Lung (tissue), 11 donors: ENCODE measurements at regions not wholly inside any gene's neighbourhood (a gene's known extent, or its start where the extent isn't known, plus 50 kb on each side); places are given as distances from the start of the nearest gene placed in this dataset.
"Not testable (repeated sequence)": the region's sequence is repeated elsewhere in the genome, so short reads cannot be mapped to it uniquely, and the experiment has no call there.

ENCODE experiments used
- ATAC-seq: fragments of 200-7000 bp; cut with Tn5 transposase; one replicate; pipeline ENCODE4 v1.9.1; 2020; ENCODE audit warnings: moderate number of reproducible peaks; ENCODE audit not compliant: insufficient read depth, low FRiP score
- DNase-seq, 3 donors: peaks; one replicate each; pipeline ENCODE4 v3.0.0-alpha.2; 2013 to 2017
- H3K27ac ChIP-seq, 2 donors: one replicate each; pipeline ENCODE4 v1.5.1; 2013; ENCODE audit warnings: mild to moderate bottlenecking in 2 of 2, moderate library complexity in 2 of 2, control low read depth in 1 of 2, inconsistent platforms in 1 of 2, low read depth in 1 of 2, low read length in 1 of 2
- H3K27me3 ChIP-seq, 3 donors: one replicate each; pipeline ENCODE4 v1.5.1; 2013; ENCODE audit warnings: low read length in 2 of 3; ENCODE audit not compliant: control insufficient read depth in 3 of 3, insufficient read depth in 3 of 3
- H3K36me3 ChIP-seq, 4 donors: one replicate each; pipeline ENCODE4 v1.5.1; 2013; ENCODE audit warnings: low read length in 4 of 4, mild to moderate bottlenecking in 1 of 4, moderate library complexity in 1 of 4; ENCODE audit not compliant: control insufficient read depth in 4 of 4, insufficient read depth in 4 of 4
- H3K4me1 ChIP-seq, 5 donors: one replicate each; pipeline ENCODE4 v1.5.1; 2013; ENCODE audit warnings: low read length in 5 of 5, mild to moderate bottlenecking in 2 of 5, moderate library complexity in 1 of 5; ENCODE audit not compliant: control insufficient read depth in 5 of 5, insufficient read depth in 5 of 5
- H3K4me3 ChIP-seq: one replicate; pipeline ENCODE4 v1.5.1; 2013; ENCODE audit warnings: mild to moderate bottlenecking, control low read depth, moderate library complexity
- H3K9ac ChIP-seq, 2 donors: one replicate each; pipeline ENCODE4 v1.5.1; 2013; ENCODE audit warnings: low read length in 2 of 2, control low read depth in 1 of 2; ENCODE audit not compliant: insufficient read depth in 1 of 2
- H3K9me3 ChIP-seq, 4 donors: one replicate each; pipeline ENCODE4 v1.5.1; 2013; ENCODE audit warnings: low read length in 3 of 4, mild to moderate bottlenecking in 1 of 4, moderate library complexity in 1 of 4; ENCODE audit not compliant: control insufficient read depth in 4 of 4, insufficient read depth in 3 of 4
- CTCF ChIP-seq: IDR thresholded peaks from 2 replicates; pipeline ENCODE4 v1.5.1; 2012; ENCODE audit warnings: mild to moderate bottlenecking; ENCODE audit errors: control extremely low read depth, extremely low read depth
- WGBS, 2 donors: extraction: QIAGEN DNeasy Blood & Tissue Kit; methylation state at CpG; one replicate each; pipeline ENCODE4 v1.1.7; 2013; 5-methylcytosine and 5-hydroxymethylcytosine counted together
- donor health status: control.
- donor health status: control.
- donor health status: Bipolar disorder and iron deficiency.
- donor health status: healthy.
- donor health status: DM: yes; HTN: yes; CAD: no.

- ATAC-seq, result no peak
Measured at GRCh38 chr12:59494617-59495016, 101.2 kb upstream of the SLC16A7 start.

GRCh38 chr12:59491877-59492276, 104.0 kb upstream of the SLC16A7 start:
- Histone ChIP-seq H3K9ac (no peak overlapping the region), H3K4me3 (no peak overlapping the region), H3K36me3 (no peaks in the 10 kb centered on the region), H3K4me1 (no peaks in the 10 kb centered on the region), H3K9me3 (no peaks in the 10 kb centered on the region), H3K27me3 (no peaks in the 10 kb centered on the region), H3K27ac (no peak overlapping the region)
- ATAC-seq (no peak), DNase-seq (no peak)
- WGBS, 2 donors, result 34 to 73% methylated on average over 2 of the region's 2 CpGs
- no peak for TF ChIP-seq CTCF

More at GRCh38 chr12:59494617-59495016, 101.2 kb upstream of the SLC16A7 start:
- no peak for DNase-seq
- Histone ChIP-seq H3K27me3 (no peaks in the 10 kb centered on the region), H3K36me3 (no peaks in the 10 kb centered on the region), H3K9me3 (no peaks in the 10 kb centered on the region), H3K27ac (no peak overlapping the region), H3K9ac (no peak overlapping the region), H3K4me1 (no peaks in the 10 kb centered on the region), H3K4me3 (no peak overlapping the region)
- no peak for TF ChIP-seq CTCF

GRCh38 chr12:59486827-59487226, 109.0 kb upstream of the SLC16A7 start:
- Histone ChIP-seq H3K4me1 (no peaks in the 10 kb centered on the region), H3K4me3 (no peak overlapping the region), H3K27me3 (no peaks in the 10 kb centered on the region), H3K36me3 (no peaks in the 10 kb centered on the region), H3K9me3 (no peaks in the 10 kb centered on the region), H3K9ac (no peak overlapping the region), H3K27ac (no peak overlapping the region)
- TF ChIP-seq CTCF, result no peak
- DNase-seq, result no peak
- WGBS, 2 donors, result 0 to 46% methylated on average over 1 of the region's 1 CpG
- ATAC-seq, result no peak

GRCh38 chr12:59484575-59484974, 111.3 kb upstream of the SLC16A7 start:
- ATAC-seq (no peak), DNase-seq (no peak)
- no peak for TF ChIP-seq CTCF
- Histone ChIP-seq H3K9me3 (no peaks in the 10 kb centered on the region), H3K4me3 (no peak overlapping the region), H3K27me3 (no peaks in the 10 kb centered on the region), H3K9ac (no peak overlapping the region), H3K27ac (no peak overlapping the region), H3K4me1 (no peaks in the 10 kb centered on the region), H3K36me3 (no peaks in the 10 kb centered on the region)

GRCh38 chr12:59474236-59474635, 121.6 kb upstream of the SLC16A7 start:
- not testable (repeated sequence) for ATAC-seq, DNase-seq, H3K27ac ChIP-seq, H3K9me3 ChIP-seq, H3K36me3 ChIP-seq, H3K4me1 ChIP-seq, H3K4me3 ChIP-seq, H3K9ac ChIP-seq, H3K27me3 ChIP-seq
